AG04449 (cell line): ENCODE measurements at regions not wholly inside any gene's neighbourhood (a gene's known extent, or its start where the extent isn't known, plus 50 kb on each side); places are given as distances from the start of the nearest gene placed in this dataset.

ENCODE experiments used
- CTCF ChIA-PET: fragments of 350-600 bp; formaldehyde crosslinking; extraction: SDS; loops from one replicate; lab custom pipeline; 2021; ENCODE audit warnings: antibody characterized with exemption; lab: Yijun Ruan, JAX
- POLR2A ChIA-PET: fragments of 400-600, 350-600 bp; formaldehyde crosslinking; extraction: SDS; loops from one replicate; lab custom pipeline; 2020; ENCODE audit warnings: antibody characterized with exemption, inconsistent platforms; lab: Yijun Ruan, JAX
- DNase-seq: peaks from one replicate; pipeline ENCODE4 v3.0.0-alpha.2; 2010; ENCODE audit warnings: low read depth, low spot score
- H3K4me3 ChIP-seq: 2 replicates; pipeline ENCODE4 v1.5.1; 2011; ENCODE audit warnings: low read depth, mild to moderate bottlenecking, control low read depth, low read length
- TF ChIP-seq, protein P1 (sequence below): IDR thresholded peaks from one replicate; pipeline ENCODE4 v1.5.1; 2011; ENCODE audit warnings: mild to moderate bottlenecking, moderate library complexity, low read length, control low read depth, inconsistent platforms; ENCODE audit not compliant: insufficient read depth; ENCODE audit errors: missing control alignments

DNA sequence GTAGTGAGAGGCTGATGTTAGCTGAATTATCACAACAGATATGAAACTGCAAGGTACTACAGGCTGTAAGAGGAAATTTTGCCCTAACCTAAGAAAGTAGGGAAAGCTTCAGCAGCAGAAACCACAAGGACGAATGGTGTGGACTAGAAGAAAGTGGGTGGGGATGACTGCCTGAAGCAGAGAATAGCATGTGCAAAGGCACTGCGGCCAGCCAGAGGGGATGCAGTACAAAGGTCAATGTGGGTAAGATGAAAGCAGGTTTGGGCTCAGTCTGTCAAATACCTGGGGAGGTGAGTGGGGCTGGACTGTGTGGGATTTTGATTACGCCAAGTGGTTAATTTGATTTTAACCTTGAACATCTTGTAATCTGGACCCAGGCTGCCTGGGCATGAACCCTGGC, 199.3 kb upstream of the GALNT2 start:
- ChIA-PET CTCF (no interaction called here), POLR2A (no interaction called here)
- DNase-seq, result no peak
- TF ChIP-seq, protein P1, sequence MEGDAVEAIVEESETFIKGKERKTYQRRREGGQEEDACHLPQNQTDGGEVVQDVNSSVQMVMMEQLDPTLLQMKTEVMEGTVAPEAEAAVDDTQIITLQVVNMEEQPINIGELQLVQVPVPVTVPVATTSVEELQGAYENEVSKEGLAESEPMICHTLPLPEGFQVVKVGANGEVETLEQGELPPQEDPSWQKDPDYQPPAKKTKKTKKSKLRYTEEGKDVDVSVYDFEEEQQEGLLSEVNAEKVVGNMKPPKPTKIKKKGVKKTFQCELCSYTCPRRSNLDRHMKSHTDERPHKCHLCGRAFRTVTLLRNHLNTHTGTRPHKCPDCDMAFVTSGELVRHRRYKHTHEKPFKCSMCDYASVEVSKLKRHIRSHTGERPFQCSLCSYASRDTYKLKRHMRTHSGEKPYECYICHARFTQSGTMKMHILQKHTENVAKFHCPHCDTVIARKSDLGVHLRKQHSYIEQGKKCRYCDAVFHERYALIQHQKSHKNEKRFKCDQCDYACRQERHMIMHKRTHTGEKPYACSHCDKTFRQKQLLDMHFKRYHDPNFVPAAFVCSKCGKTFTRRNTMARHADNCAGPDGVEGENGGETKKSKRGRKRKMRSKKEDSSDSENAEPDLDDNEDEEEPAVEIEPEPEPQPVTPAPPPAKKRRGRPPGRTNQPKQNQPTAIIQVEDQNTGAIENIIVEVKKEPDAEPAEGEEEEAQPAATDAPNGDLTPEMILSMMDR, result no peak
- H3K4me3 ChIP-seq, result no peak overlapping the region

DNA sequence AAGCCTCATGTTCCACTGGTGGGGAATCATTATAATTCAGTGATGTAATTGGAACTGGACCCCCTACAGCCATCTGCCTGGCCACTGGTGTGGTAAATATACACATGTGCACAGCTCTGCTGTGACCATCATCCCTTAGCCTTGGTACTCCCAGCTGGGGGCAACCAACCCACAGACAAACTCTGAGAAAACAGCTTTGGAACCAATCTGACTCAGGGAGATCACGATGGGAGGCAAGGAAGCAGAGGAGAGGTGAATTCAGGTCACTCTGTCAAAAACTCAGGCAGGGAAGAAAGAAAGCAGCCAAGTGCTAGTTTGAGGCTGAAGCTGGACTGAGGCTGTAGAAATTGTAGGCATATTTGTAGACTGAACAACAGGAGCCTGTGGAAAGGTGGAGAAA, 197.8 kb upstream of the GALNT2 start:
- CTCF ChIA-PET, result no interaction called here
- H3K4me3 ChIP-seq, result no peak overlapping the region
- TF ChIP-seq, protein P1, result no peak
- DNase-seq, result no peak
- POLR2A ChIA-PET, result interaction anchor here (0.6 kb wide), 1 partner anchor 9 kb away, joined by 3 read pairs; no protein-coding TSS in a partner anchor

DNA sequence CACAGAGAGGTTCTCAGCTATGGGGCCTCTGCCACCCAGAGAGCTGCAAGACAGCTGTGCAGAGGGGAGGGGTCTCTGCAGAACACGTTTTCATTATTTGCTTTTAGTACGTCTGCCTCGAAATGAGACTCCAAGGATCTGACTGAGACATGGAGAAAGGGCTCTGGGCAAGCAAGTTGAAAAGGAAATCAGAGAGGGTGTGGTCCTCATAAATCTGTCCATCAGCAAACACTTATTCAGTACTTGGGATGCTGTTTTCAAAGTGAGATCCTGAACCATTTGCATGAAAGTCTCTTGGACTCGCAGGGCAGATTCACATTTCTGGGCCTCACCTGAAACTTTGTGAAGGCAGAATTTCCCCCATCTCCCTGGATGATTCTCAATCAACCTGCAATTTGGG, 197.4 kb upstream of the GALNT2 start:
- CTCF ChIA-PET, result no interaction called here
- POLR2A ChIA-PET, result no interaction called here

DNA sequence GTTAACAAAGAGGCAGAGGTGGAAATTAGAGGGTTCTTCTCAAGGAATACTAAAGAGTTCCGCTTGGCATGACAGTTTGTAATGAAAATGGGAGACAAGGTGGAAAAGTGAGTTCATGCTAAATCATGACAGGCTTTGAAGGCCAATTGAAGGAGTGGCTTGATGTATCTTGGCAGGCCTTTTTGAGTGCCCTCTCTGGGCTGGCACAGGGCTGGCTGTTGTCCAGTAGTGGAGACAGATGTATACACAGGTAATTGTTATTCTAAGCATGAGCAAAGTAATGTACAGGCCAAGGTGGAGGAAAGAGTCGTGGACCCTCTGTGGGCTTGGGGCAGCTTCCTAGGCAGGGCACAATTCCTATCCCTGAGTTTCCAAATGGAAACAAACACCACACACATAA, 196.7 kb upstream of the GALNT2 start:
- TF ChIP-seq, protein P1, result no peak
- no peak for DNase-seq
- H3K4me3 ChIP-seq, result no peak overlapping the region
- CTCF ChIA-PET, result no interaction called here
- POLR2A ChIA-PET, result no interaction called here

More for the DNA sequence above, 197.4 kb upstream of the GALNT2 start:
- H3K4me3 ChIP-seq, result no peak overlapping the region
- TF ChIP-seq, protein P1, result no peak
- no peak for DNase-seq

DNA sequence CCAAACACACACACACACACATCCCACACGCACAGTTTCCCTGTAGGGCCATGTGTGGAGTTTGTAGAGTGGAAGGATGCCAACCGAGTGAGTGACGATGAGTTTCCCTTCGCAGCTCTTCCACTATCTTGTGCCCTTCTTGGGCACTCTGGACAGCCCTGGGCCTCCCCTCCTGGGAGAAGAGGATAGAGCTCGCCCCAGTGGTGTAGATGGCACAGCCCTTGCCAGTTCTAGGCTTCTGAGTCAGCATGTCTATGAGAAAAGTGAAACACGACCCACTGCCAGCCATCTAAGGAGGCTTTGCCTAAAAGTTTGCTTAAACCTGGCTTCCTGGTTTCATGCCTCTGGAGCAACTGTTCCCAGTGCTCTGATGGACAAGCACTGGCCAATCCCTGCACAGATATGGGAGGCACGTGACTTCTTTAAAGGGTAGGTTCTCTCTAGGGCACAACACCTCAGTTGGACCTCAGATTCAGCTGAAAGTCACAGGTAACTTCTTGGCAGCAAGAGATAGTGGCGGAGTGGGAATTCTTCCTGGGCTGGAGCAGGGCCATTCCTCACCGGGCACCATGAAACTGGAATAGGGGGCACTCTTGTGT, 195.9 kb upstream of the GALNT2 start:
- POLR2A ChIA-PET, result no interaction called here

DNA sequence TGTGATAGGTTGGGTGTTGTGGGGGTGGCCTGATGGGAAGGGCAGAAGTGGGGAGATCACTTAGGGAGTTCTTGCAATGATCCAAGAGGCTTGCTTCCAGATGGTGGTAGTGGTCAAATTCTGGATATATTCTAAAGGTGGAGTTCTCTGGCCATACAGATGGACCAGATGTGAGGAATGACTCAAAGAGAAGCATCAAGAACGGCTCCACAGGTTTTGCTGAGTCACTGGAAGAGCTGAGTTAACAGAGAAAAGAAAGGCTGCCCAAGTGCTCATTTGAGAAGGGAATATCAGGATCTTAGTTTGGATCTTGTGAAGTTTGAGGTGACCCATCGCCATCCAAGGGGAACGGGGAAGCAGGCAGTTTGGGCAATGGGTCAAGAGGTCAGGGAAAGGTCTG, 192.9 kb upstream of the GALNT2 start:
- ChIA-PET CTCF (no interaction called here), POLR2A (no interaction called here)
- no peak overlapping the region for H3K4me3 ChIP-seq
- TF ChIP-seq, protein P1, result no peak
- DNase-seq, result no peak

More for the DNA sequence above, 195.9 kb upstream of the GALNT2 start:
- no peak overlapping the region for H3K4me3 ChIP-seq
- TF ChIP-seq, protein P1, result no peak
- CTCF ChIA-PET, result no interaction called here
- DNase-seq, result no peak
